Activated T-helper 1 cell treated with anti-CD3 and anti-CD28 coated beads, Interleukin-12 subunit alpha, Interleukin-12 subunit beta, Interleukin-2, Interleukin-4 antibody, amounts not matched to agents 30 ng/mL and 10 ng/mL and 1 ng/mL, durations not matched to agents 14 hours and 24 hours and 36 hours (primary cell): ENCODE measurements at regions not wholly inside any gene's neighbourhood (a gene's known extent, or its start where the extent isn't known, plus 50 kb on each side); places are given as distances from the start of the nearest gene placed in this dataset.
"Not testable (repeated sequence)": the region's sequence is repeated elsewhere in the genome, so short reads cannot be mapped to it uniquely, and the experiment has no call there.

Experiments used
- DNase-seq: peaks from one replicate; pipeline ENCODE4 v3.0.0; 2021; ENCODE audit warnings: low spot score
- H3K27ac Mint-ChIP-seq: one replicate; pipeline ENCODE4 v1.8.0; 2021; ENCODE audit warnings: mild to moderate bottlenecking, mixed read lengths
- H3K27me3 Mint-ChIP-seq: one replicate; pipeline ENCODE4 v1.8.0; 2022; ENCODE audit warnings: mild to moderate bottlenecking, moderate library complexity, mixed read lengths; ENCODE audit not compliant: insufficient read depth
- H3K36me3 Mint-ChIP-seq: one replicate; pipeline ENCODE4 v1.8.0; 2021; ENCODE audit warnings: low read depth, mixed read lengths
- H3K4me1 Mint-ChIP-seq: one replicate; pipeline ENCODE4 v1.8.0; 2021; ENCODE audit warnings: low read depth, mixed read lengths
- H3K4me3 Mint-ChIP-seq: one replicate; pipeline ENCODE4 v1.8.0; 2021; ENCODE audit warnings: mild to moderate bottlenecking, moderate library complexity, mixed read lengths
- H3K9me3 Mint-ChIP-seq: one replicate; pipeline ENCODE4 v1.8.0; 2021; ENCODE audit warnings: mixed read lengths
- intact Hi-C: fragments of 100-400 bp; cut with micrococcal nuclease; formaldehyde crosslinking; loops from one replicate; pipeline ENCODE4 v1.15.1; 2024

GRCh38 chr6:14386263-14386662, 268.7 kb downstream of the CD83 start:
- H3K27me3 Mint-ChIP-seq = peaks cover 3% of the 10 kb centered on the region
- no peak overlapping the region for H3K4me3 Mint-ChIP-seq
- H3K9me3 Mint-ChIP-seq = no peaks in the 10 kb centered on the region
- H3K27ac Mint-ChIP-seq = no peak overlapping the region
- intact Hi-C loops = no loop called here
- H3K4me1 Mint-ChIP-seq = peaks cover 33% of the 10 kb centered on the region
- peaks cover 3% of the 10 kb centered on the region for H3K36me3 Mint-ChIP-seq
- no peak for DNase-seq

- Mint-ChIP-seq H3K36me3 (peaks cover 3% of the 10 kb centered on the region), H3K27ac (no peak overlapping the region), H3K4me1 (peaks cover 33% of the 10 kb centered on the region), H3K9me3 (no peaks in the 10 kb centered on the region), H3K27me3 (peaks cover 3% of the 10 kb centered on the region), H3K4me3 (no peak overlapping the region)
- DNase-seq = no peak
- intact Hi-C loops = no loop called here
Observed at GRCh38 chr6:14386668-14387067, 269.1 kb downstream of the CD83 start.

GRCh38 chr6:14388371-14388770, 270.8 kb downstream of the CD83 start:
- H3K27ac Mint-ChIP-seq = no peak overlapping the region
- DNase-seq = no peak
- no peak overlapping the region for H3K4me3 Mint-ChIP-seq
- no peaks in the 10 kb centered on the region for H3K9me3 Mint-ChIP-seq
- H3K27me3 Mint-ChIP-seq = peaks cover 3% of the 10 kb centered on the region
- intact Hi-C loops = no loop called here
- H3K4me1 Mint-ChIP-seq = peaks cover 17% of the 10 kb centered on the region
- H3K36me3 Mint-ChIP-seq = peaks cover 6% of the 10 kb centered on the region

GRCh38 chr6:14389776-14390175, 272.2 kb downstream of the CD83 start:
- H3K4me1 Mint-ChIP-seq = peaks cover 15% of the 10 kb centered on the region
- H3K36me3 Mint-ChIP-seq, intact Hi-C loops, H3K4me3 Mint-ChIP-seq, H3K27me3 Mint-ChIP-seq, H3K9me3 Mint-ChIP-seq, H3K27ac Mint-ChIP-seq, DNase-seq: not testable (repeated sequence)

GRCh38 chr6:14390805-14391204, 273.2 kb downstream of the CD83 start:
- no peak overlapping the region for H3K27ac Mint-ChIP-seq
- no peaks in the 10 kb centered on the region for H3K9me3 Mint-ChIP-seq
- DNase-seq = no peak
- peaks cover 15% of the 10 kb centered on the region for H3K4me1 Mint-ChIP-seq
- peaks cover 6% of the 10 kb centered on the region for H3K36me3 Mint-ChIP-seq
- H3K4me3 Mint-ChIP-seq = no peak overlapping the region
- peaks cover 5% of the 10 kb centered on the region for H3K27me3 Mint-ChIP-seq
- intact Hi-C loops = no loop called here

- Mint-ChIP-seq H3K4me3 (no peak overlapping the region), H3K4me1 (peaks cover 8% of the 10 kb centered on the region), H3K27me3 (peaks cover 5% of the 10 kb centered on the region), H3K36me3 (peaks cover 6% of the 10 kb centered on the region), H3K9me3 (no peaks in the 10 kb centered on the region), H3K27ac (no peak overlapping the region)
- intact Hi-C loops = no loop called here
- DNase-seq = no peak
Observed at GRCh38 chr6:14393910-14394309, 276.3 kb downstream of the CD83 start.

GRCh38 chr6:14396392-14396791, 278.8 kb downstream of the CD83 start:
- DNase-seq = no peak
- intact Hi-C loops = no loop called here
- Mint-ChIP-seq H3K36me3 (peaks cover 3% of the 10 kb centered on the region), H3K27me3 (peaks cover 2% of the 10 kb centered on the region), H3K27ac (no peak overlapping the region), H3K4me1 (no peaks in the 10 kb centered on the region), H3K4me3 (no peak overlapping the region), H3K9me3 (no peaks in the 10 kb centered on the region)

- Mint-ChIP-seq H3K36me3 (peaks cover 3% of the 10 kb centered on the region), H3K27ac (no peak overlapping the region), H3K9me3 (no peaks in the 10 kb centered on the region), H3K4me1 (no peaks in the 10 kb centered on the region), H3K4me3 (no peak overlapping the region), H3K27me3 (peaks cover 2% of the 10 kb centered on the region)
- intact Hi-C loops = no loop called here
- DNase-seq = no peak
Observed at GRCh38 chr6:14396826-14397517, 279.4 kb downstream of the CD83 start.

GRCh38 chr6:14397518-14397901, 279.9 kb downstream of the CD83 start:
- no peaks in the 10 kb centered on the region for H3K4me1 Mint-ChIP-seq
- H3K9me3 Mint-ChIP-seq = peaks cover 4% of the 10 kb centered on the region
- peaks cover 3% of the 10 kb centered on the region for H3K36me3 Mint-ChIP-seq
- DNase-seq = no peak
- peaks cover 2% of the 10 kb centered on the region for H3K27me3 Mint-ChIP-seq
- no peak overlapping the region for H3K27ac Mint-ChIP-seq
- no peak overlapping the region for H3K4me3 Mint-ChIP-seq
- intact Hi-C loops = no loop called here

- H3K27ac Mint-ChIP-seq = no peak overlapping the region
- peaks cover 5% of the 10 kb centered on the region for H3K9me3 Mint-ChIP-seq
- DNase-seq = no peak
- H3K4me1 Mint-ChIP-seq = no peaks in the 10 kb centered on the region
- no peak overlapping the region for H3K4me3 Mint-ChIP-seq
- peaks cover under 1% of the 10 kb centered on the region for H3K36me3 Mint-ChIP-seq
- intact Hi-C loops = no loop called here
- peaks cover 3% of the 10 kb centered on the region for H3K27me3 Mint-ChIP-seq
Observed at GRCh38 chr6:14398953-14399352, 281.4 kb downstream of the CD83 start.

- no peak for DNase-seq
- Mint-ChIP-seq H3K4me3 (no peak overlapping the region), H3K27me3 (peaks cover 2% of the 10 kb centered on the region), H3K36me3 (peaks cover 2% of the 10 kb centered on the region), H3K27ac (no peak overlapping the region), H3K9me3 (peaks cover 6% of the 10 kb centered on the region), H3K4me1 (no peaks in the 10 kb centered on the region)
- intact Hi-C loops = no loop called here
Observed at GRCh38 chr6:14399635-14400034, 282.1 kb downstream of the CD83 start.

- Mint-ChIP-seq H3K9me3 (peaks cover 6% of the 10 kb centered on the region), H3K36me3 (peaks cover 2% of the 10 kb centered on the region), H3K27ac (no peak overlapping the region), H3K4me1 (no peaks in the 10 kb centered on the region), H3K27me3 (peaks cover 4% of the 10 kb centered on the region), H3K4me3 (no peak overlapping the region)
- intact Hi-C loops = no loop called here
- no peak for DNase-seq
Observed at GRCh38 chr6:14401246-14401645, 283.7 kb downstream of the CD83 start.

GRCh38 chr6:14406614-14407331, 289.2 kb downstream of the CD83 start:
- Mint-ChIP-seq H3K4me3 (no peak overlapping the region), H3K36me3 (peaks cover 2% of the 10 kb centered on the region), H3K27ac (no peak overlapping the region), H3K4me1 (no peaks in the 10 kb centered on the region), H3K9me3 (peaks cover 11% of the 10 kb centered on the region), H3K27me3 (peaks cover 8% of the 10 kb centered on the region)
- intact Hi-C loops = no loop called here
- no peak for DNase-seq
